Type B pancreatic cell (in vitro differentiated cells): ENCODE measurements at regions not wholly inside any gene's neighbourhood (a gene's known extent, or its start where the extent isn't known, plus 50 kb on each side); places are given as distances from the start of the nearest gene placed in this dataset.

ENCODE experiments used
- DNase-seq: peaks from one replicate; pipeline ENCODE4 v3.0.0; 2021; ENCODE audit warnings: mixed read lengths; ENCODE audit not compliant: unreplicated experiment; ENCODE audit errors: extremely low spot score
- H3K27ac Mint-ChIP-seq: 2 replicates; pipeline ENCODE4 v1.8.0; 2021; ENCODE audit warnings: mild to moderate bottlenecking, mixed read lengths
- H3K27me3 Mint-ChIP-seq: 2 replicates; pipeline ENCODE4 v1.8.0; 2021; ENCODE audit warnings: mixed read lengths
- H3K36me3 Mint-ChIP-seq: 2 replicates; pipeline ENCODE4 v1.8.0; 2021; ENCODE audit warnings: mixed read lengths
- H3K4me1 Mint-ChIP-seq: one replicate; pipeline ENCODE4 v1.8.0; 2021; ENCODE audit warnings: mixed read lengths; ENCODE audit not compliant: unreplicated experiment
- H3K4me3 Mint-ChIP-seq: 2 replicates; pipeline ENCODE4 v1.8.0; 2021; ENCODE audit warnings: mild to moderate bottlenecking, mixed read lengths
- H3K9me3 Mint-ChIP-seq: 2 replicates; pipeline ENCODE4 v1.8.0; 2021; ENCODE audit warnings: mixed read lengths
- TF ChIP-seq, protein P1 (sequence below): fragments of 200-600 bp; sonication (generic); conservative IDR thresholded peaks from 2 replicates; pipeline ENCODE4 v1.5.0; 2021; ENCODE audit warnings: antibody characterized with exemption, mild to moderate bottlenecking

DNA sequence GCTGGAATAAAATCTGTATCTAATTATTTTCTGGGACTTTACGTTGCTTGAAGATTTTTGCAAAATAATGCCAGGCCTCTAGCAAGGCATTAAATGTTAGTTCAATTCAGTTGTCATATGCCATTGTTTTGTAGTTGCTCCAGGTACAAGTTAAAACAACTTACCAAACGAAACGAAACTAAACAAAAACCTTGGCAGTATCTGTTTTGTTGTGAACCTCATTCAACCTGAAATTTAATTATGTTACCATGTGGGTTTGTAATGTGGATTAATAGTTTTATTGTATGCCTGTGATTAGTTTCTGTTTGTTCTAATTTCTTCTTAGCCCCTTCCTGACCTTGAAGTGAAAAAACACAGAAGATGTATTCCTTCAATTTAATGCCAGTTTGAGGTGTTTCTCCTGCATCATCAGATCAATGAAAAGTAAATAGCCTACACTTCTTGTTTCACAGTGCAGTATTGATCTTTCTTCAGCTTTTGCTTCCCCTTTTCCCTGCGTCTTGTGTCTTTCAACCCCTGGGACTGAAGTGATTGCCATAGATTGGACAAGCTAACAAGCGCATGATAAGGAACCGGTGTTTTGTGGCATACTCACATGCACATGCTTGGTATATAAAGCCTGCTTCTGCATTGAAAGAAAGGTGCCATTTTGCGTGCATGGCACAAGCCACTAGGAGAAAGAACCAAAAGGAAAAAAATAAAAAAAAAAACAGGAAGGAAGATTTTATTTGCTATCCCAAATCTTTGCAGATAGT lies 699.0 kb upstream of the ARRDC3 start:
- Mint-ChIP-seq H3K9me3 (peaks cover 5% of the 10 kb centered on the region), H3K4me3 (peak overlapping the region; percentile 30), H3K27me3 (no peaks in the 10 kb centered on the region), H3K36me3 (no peaks in the 10 kb centered on the region), H3K4me1 (peaks cover 6% of the 10 kb centered on the region), H3K27ac (no peak overlapping the region)
- DNase-seq, result no peak
- TF ChIP-seq, protein P1, sequence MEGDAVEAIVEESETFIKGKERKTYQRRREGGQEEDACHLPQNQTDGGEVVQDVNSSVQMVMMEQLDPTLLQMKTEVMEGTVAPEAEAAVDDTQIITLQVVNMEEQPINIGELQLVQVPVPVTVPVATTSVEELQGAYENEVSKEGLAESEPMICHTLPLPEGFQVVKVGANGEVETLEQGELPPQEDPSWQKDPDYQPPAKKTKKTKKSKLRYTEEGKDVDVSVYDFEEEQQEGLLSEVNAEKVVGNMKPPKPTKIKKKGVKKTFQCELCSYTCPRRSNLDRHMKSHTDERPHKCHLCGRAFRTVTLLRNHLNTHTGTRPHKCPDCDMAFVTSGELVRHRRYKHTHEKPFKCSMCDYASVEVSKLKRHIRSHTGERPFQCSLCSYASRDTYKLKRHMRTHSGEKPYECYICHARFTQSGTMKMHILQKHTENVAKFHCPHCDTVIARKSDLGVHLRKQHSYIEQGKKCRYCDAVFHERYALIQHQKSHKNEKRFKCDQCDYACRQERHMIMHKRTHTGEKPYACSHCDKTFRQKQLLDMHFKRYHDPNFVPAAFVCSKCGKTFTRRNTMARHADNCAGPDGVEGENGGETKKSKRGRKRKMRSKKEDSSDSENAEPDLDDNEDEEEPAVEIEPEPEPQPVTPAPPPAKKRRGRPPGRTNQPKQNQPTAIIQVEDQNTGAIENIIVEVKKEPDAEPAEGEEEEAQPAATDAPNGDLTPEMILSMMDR, result no peak

DNA sequence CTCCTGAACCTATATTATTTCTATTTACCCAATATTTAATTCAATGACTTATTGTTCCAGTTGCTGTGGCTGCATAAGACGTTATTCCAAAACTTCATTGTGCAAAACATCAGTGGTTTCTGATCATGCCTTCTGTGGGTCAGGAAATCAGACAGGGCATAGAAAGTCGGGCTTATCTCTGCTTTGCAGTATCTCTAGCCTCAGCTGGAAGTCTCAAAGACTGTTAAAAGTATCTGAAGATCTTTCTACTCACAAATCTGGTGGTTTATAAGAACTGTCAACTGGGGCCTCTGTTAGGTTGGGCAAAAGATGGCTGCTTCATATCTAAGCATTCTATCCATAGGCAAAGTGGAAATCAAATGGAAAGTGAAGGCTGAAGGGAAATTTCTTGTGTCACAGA lies 687.7 kb upstream of the ARRDC3 start:
- DNase-seq, result no peak
- no peak overlapping the region for H3K4me3 Mint-ChIP-seq
- TF ChIP-seq, protein P1, result no peak
- H3K27me3 Mint-ChIP-seq, result no peaks in the 10 kb centered on the region
- H3K27ac Mint-ChIP-seq, result no peak overlapping the region
- no peaks in the 10 kb centered on the region for H3K36me3 Mint-ChIP-seq
- H3K9me3 Mint-ChIP-seq, result no peaks in the 10 kb centered on the region
- no peaks in the 10 kb centered on the region for H3K4me1 Mint-ChIP-seq

DNA sequence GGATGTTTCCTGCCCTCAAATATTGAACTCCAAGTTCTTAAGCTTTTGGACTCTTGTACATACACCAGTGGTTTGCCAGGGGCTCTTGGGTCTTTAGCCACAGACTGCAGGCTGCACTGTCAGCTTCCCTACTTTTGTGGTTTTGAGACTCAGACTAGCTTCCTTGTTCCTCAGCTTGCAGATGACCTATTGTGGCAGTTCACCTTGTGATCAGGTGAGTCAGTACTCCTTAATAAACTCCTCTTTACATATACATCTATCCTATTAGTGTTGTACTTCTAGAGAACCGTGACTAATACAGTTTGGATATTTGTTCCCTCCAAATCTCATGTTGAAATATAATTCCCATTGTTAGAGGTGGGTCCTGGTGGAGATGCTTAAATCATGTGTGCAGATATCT lies 681.9 kb upstream of the ARRDC3 start:
- Mint-ChIP-seq H3K4me3 (no peak overlapping the region), H3K4me1 (no peaks in the 10 kb centered on the region), H3K27ac (no peak overlapping the region), H3K9me3 (no peaks in the 10 kb centered on the region), H3K27me3 (no peaks in the 10 kb centered on the region), H3K36me3 (no peaks in the 10 kb centered on the region)
- DNase-seq, result no peak
- TF ChIP-seq, protein P1, result no peak

DNA sequence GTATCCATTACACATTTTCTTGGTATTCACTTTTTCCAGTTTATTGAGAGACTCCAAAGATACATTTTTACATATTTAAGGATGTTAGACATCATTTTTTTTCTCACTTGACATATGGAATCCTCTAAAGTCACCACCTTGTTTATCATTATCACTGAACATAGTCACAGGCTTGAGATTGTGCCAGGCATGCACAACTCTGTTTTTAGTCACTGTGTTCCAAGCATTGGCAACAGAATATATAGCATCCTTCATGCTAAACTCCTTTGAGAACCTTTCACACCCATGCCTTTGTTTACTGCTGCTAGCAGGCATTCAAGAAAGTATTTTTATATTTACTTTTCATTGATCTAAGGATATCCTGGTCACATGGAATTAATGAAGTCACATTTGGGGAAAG lies 668.6 kb upstream of the ARRDC3 start:
- Mint-ChIP-seq H3K27ac (no peak overlapping the region), H3K4me3 (no peak overlapping the region), H3K36me3 (no peaks in the 10 kb centered on the region), H3K9me3 (peaks cover 10% of the 10 kb centered on the region), H3K4me1 (no peaks in the 10 kb centered on the region), H3K27me3 (no peaks in the 10 kb centered on the region)
- no peak for DNase-seq
- TF ChIP-seq, protein P1, result no peak

DNA sequence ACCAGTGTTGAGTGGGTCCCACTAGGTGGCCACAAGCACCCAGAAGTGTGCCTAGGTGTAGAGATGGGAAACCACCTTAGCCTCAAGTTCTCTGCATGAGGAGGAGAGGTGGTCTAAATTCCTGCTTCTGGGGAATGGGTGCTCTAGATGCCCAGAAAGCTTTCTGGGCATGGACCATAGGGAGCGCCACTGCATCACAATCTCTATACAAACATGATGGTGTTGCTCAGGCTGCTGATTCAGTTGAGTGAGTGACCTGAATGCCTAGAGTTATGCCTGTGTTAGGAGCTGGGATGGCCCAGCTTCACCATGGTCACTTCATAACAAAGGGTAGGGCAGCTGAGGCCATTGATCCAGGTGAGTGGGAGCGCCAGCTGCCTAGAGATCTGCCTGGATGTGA lies 667.9 kb upstream of the ARRDC3 start:
- Mint-ChIP-seq H3K27ac (no peak overlapping the region), H3K4me1 (no peaks in the 10 kb centered on the region), H3K9me3 (peaks cover 5% of the 10 kb centered on the region), H3K36me3 (no peaks in the 10 kb centered on the region), H3K27me3 (no peaks in the 10 kb centered on the region), H3K4me3 (no peak overlapping the region)
- no peak for DNase-seq
- TF ChIP-seq, protein P1, result no peak
